K562 (cell line): ENCODE measurements at regions not wholly inside any gene's neighbourhood (a gene's known extent, or its start where the extent isn't known, plus 50 kb on each side); places are given as distances from the start of the nearest gene placed in this dataset.
"Not testable (repeated sequence)": the region's sequence is repeated elsewhere in the genome, so short reads cannot be mapped to it uniquely, and the experiment has no call there.

Experiments used
- HLTF ChIP-seq: fragments of 450-650 bp; IDR thresholded peaks from 2 replicates; pipeline ENCODE4 v1.6.1; 2016
- NR3C1 ChIP-seq: sonication (generic); formaldehyde crosslinking; IDR thresholded peaks from 2 replicates; pipeline ENCODE4 v1.8.1; 2022; ENCODE audit warnings: missing genetic modification reagents
- POLR2A ChIP-seq: fragments of 450-650 bp; conservative IDR thresholded peaks from 2 replicates; pipeline ENCODE4 v1.6.1; 2016
- RB1 ChIP-seq: fragments of 450-650 bp; IDR thresholded peaks from 2 replicates; pipeline ENCODE4 v1.6.1; 2017; ENCODE audit warnings: low read depth, mild to moderate bottlenecking
- SP1 ChIP-seq: sonication (generic); formaldehyde crosslinking; IDR thresholded peaks from 2 replicates; pipeline ENCODE4 v1.8.1; 2022; ENCODE audit warnings: mild to moderate bottlenecking, missing genetic modification reagents
- SREBF2 ChIP-seq: sonication (generic); formaldehyde crosslinking; IDR thresholded peaks from 2 replicates; pipeline ENCODE4 v1.4.0; 2020; ENCODE audit warnings: mild to moderate bottlenecking, missing genetic modification reagents
- U2AF2 ChIP-seq: fragments of 200-400 bp; formaldehyde crosslinking; optimal IDR thresholded peaks from 2 replicates; pipeline ENCODE3; 2017; ENCODE audit warnings: low read depth, mild to moderate bottlenecking, low read length
- TF ChIP-seq, protein P1 (sequence below): sonication (generic); formaldehyde crosslinking; IDR thresholded peaks from 2 replicates; pipeline ENCODE4 v1.8.0; 2022; ENCODE audit warnings: missing genetic modification reagents, mild to moderate bottlenecking, borderline replicate concordance

DNA sequence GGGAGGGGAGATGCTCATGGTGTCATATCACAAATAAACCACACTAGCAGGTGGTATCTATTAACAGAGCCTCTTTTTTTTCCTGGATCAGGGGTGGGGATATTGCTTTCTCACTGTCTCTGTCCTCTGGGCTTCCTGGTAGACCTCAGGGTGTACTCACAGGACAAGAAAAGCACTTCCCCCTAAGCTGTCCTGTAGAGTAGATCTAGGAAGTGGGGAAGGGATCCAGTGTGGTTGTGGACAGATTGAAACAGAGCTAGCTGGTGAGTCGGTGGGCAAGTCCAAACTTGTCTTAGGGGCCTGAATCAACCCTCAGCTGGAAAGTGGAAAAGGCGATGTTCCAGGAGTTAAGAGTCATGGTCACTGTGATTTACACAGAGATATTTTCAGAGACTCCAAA lies 96.6 kb downstream of the SRGAP2 start:
- TF ChIP-seq HLTF; SP1; SREBF2; NR3C1 (CRISPR knock-in tag); POLR2A; RB1; U2AF2: not testable (repeated sequence)
- TF ChIP-seq, protein P1, sequence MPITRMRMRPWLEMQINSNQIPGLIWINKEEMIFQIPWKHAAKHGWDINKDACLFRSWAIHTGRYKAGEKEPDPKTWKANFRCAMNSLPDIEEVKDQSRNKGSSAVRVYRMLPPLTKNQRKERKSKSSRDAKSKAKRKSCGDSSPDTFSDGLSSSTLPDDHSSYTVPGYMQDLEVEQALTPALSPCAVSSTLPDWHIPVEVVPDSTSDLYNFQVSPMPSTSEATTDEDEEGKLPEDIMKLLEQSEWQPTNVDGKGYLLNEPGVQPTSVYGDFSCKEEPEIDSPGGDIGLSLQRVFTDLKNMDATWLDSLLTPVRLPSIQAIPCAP (CRISPR knock-in tag) = not testable (repeated sequence)
